Neuron (in vitro differentiated cells): ENCODE measurements at regions not wholly inside any gene's neighbourhood (a gene's known extent, or its start where the extent isn't known, plus 50 kb on each side); places are given as distances from the start of the nearest gene placed in this dataset.
A peak's percentile ranks its signal among the peaks of the same experiment; 100 is the strongest.

Experiments
- H2AFZ ChIP-seq: one replicate; pipeline ENCODE4 v1.6.1; 2013; ENCODE audit warnings: low read depth, mild to moderate bottlenecking, inconsistent platforms, low read length, moderate library complexity
- H3K27me3 ChIP-seq: one replicate; pipeline ENCODE4 v1.6.1; 2013; ENCODE audit warnings: low read length; ENCODE audit not compliant: insufficient read depth
- H3K36me3 ChIP-seq: one replicate; pipeline ENCODE4 v1.6.1; 2013; ENCODE audit warnings: low read length; ENCODE audit not compliant: insufficient read depth
- H3K4me1 ChIP-seq: one replicate; pipeline ENCODE4 v1.6.1; 2013; ENCODE audit warnings: low read length; ENCODE audit not compliant: insufficient read depth
- H3K4me3 ChIP-seq: 2 replicates; pipeline ENCODE4 v1.5.1; 2013; ENCODE audit warnings: mild to moderate bottlenecking, low read length, moderate library complexity
- H3K9me3 ChIP-seq: one replicate; pipeline ENCODE4 v1.6.1; 2013; ENCODE audit warnings: low read length

DNA sequence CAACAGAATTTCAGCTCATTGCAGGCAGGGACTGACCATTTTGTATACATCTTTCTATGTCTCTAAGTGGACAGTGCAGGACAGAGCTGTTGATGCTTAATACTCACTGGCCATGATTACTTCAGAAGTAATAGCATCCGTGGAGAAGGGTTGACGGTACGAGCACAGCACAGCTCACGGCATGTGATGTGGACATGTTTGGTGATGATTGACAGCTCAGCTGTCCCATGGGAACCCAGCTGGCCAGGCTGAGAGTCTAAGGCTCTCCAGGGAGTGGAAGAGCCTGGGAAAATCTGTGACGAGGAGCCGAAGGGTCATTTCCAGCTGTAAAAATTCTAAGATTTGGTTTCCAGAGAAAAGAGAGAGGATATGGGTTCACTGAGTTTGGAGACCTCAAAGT lies 198.2 kb downstream of the SNX19 start:
- H3K4me1 ChIP-seq, result peaks cover 12% of the 10 kb centered on the region
- no peaks in the 10 kb centered on the region for H3K9me3 ChIP-seq
- H2AFZ ChIP-seq, result no peak overlapping the region
- H3K27me3 ChIP-seq, result no peaks in the 10 kb centered on the region
- H3K36me3 ChIP-seq, result no peaks in the 10 kb centered on the region
- H3K4me3 ChIP-seq, result no peak overlapping the region

DNA sequence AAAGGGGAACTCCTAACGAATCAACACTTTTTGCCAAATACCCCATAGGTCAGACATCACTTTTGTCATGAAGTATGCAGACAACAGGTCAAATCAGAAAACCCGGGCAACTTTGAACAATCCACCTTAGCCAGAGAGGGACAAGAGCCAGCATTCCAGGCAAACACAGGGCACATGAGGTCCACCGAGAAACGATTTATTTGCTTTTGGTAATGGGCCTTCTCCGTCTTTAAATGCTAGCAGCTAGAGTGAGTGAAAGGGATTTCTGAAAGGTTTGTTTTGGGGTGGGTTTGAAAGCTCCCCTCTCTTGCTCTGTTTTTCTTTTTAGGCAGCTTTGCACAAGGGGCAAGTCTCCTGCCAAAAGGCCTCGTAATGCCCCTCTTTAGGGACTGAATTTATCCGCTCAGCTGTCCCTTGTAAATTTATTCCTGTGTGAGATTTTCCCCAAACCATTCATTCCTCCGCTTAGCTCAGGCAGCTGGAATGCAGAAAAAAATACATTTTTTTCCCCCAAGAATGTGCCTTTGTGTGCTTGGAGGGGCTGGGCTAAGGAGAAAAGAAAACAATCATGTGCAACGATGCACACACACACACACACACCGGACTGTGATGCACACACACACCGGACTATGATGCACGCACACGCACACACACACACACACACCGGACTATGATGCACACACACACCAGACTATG lies 196.9 kb downstream of the SNX19 start:
- Histone ChIP-seq H3K27me3 (no peaks in the 10 kb centered on the region), H3K36me3 (no peaks in the 10 kb centered on the region), H2AFZ (no peak overlapping the region), H3K4me1 (peaks cover 12% of the 10 kb centered on the region), H3K4me3 (no peak overlapping the region), H3K9me3 (no peaks in the 10 kb centered on the region)

DNA sequence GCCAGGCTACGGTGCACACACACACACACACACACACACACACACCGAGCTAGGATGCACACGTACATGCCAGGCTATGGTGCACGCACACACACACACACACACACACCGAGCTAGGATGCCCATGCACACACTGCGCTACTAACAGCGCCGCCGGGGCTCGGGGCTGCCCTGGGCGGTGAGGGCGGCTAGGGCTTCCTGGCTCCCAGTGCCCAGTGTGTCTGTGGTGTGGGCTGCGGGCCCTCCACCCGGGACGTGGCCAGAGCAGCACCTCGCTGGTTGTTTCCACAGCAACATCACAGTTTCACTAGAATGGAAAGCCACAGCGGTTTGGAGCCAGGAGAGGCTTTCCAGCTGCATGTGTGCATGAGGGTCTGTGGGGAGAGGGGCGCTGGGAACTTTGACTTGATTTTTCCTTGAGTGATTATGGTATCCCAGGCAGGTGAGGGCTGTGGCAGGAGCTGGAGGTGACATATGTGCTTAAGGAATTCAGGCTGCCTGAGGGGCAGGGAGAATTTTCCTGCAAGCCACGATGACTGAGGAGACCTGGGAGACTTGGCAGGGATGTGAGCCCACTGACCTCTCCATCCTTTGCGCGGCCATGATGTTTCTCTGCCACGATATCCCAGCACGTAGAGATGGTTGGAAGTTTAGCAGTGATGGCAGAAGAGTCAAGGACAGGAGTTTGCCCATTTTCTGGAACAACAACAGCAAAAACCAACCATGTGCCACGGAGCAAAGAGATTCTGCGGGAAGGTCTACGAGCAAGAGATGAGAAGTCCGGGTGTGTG lies 195.9 kb downstream of the SNX19 start:
- Histone ChIP-seq H3K4me3 (no peak overlapping the region), H3K36me3 (no peaks in the 10 kb centered on the region), H3K27me3 (no peaks in the 10 kb centered on the region), H3K4me1 (peaks cover 12% of the 10 kb centered on the region), H3K9me3 (no peaks in the 10 kb centered on the region), H2AFZ (no peak overlapping the region)

DNA sequence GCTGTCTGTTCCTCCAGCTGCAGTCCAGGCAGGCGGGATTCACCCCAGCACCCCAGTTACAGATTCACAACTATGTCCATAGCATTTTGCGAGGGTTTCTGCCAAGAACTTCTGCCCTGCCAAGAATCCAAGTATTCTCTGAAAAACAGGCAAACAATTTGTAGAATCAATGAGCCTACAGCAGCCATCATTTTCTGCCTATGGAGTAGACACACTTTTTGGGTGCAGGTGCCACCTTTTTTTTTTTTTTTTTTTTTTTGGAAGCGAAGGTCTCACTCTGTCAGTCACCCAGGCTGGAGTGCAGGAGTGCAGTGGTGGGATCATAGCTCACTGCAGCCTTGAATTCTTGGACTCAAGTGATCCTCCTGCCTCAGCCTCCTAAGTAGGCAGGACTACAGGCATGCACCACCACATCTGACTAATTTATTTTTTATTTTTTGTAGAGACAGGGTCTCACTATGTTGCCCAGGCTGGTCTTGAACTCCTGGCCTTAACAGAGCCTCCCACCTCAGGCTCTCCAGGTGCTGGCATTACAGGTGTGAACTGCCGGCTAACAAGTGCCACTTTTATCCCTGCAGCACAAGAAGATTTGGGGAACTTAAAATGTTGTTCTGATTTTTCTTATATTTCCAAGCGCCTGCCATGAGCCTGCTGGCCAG lies 195.1 kb downstream of the SNX19 start:
- Histone ChIP-seq H3K9me3 (no peaks in the 10 kb centered on the region), H2AFZ (no peak overlapping the region), H3K27me3 (no peaks in the 10 kb centered on the region), H3K4me3 (no peak overlapping the region), H3K4me1 (peaks cover 15% of the 10 kb centered on the region), H3K36me3 (no peaks in the 10 kb centered on the region)

DNA sequence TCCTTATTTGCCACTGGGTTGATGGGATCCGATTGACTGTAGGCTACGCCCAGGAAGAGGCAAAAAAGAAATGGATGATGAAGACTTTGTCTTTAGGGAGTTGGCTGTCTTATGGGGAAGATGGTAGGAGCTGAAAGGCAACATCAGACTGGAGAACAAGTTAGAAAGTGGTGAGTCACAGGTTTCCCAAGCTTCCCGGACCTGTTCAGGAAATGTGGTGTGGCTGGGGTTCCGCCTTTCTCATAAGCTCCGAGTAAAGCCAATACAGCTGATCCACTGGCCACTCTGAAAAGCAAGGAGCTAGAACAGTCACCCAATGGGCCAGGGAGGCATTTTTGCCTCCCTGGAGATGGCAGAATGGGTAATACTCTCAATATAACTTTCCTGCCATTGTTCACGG lies 194.5 kb downstream of the SNX19 start:
- Histone ChIP-seq H3K27me3 (no peaks in the 10 kb centered on the region), H3K9me3 (no peaks in the 10 kb centered on the region), H3K4me1 (peaks cover 21% of the 10 kb centered on the region), H2AFZ (no peak overlapping the region), H3K36me3 (no peaks in the 10 kb centered on the region), H3K4me3 (no peak overlapping the region)

DNA sequence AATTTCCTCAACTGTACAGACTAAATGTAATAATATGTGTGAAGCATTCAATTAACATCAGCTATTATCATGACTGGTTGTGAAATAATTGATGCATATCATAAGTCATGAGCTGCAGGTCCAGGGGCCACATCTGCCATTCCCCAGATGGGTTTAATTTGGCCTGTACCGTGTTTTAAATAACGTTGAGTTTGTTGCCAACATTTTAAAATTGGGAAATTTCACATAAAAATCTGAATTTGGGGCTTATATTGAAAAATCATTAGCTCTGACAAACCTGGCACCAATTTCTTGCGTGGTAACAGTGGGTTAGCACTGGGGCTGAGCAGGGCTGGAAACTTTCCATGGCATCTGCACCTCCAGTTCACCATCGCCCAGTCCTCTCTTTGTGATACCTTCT lies 193.9 kb downstream of the SNX19 start:
- Histone ChIP-seq H2AFZ (no peak overlapping the region), H3K4me3 (no peak overlapping the region), H3K4me1 (peaks cover 21% of the 10 kb centered on the region), H3K9me3 (no peaks in the 10 kb centered on the region), H3K27me3 (no peaks in the 10 kb centered on the region), H3K36me3 (no peaks in the 10 kb centered on the region)

DNA sequence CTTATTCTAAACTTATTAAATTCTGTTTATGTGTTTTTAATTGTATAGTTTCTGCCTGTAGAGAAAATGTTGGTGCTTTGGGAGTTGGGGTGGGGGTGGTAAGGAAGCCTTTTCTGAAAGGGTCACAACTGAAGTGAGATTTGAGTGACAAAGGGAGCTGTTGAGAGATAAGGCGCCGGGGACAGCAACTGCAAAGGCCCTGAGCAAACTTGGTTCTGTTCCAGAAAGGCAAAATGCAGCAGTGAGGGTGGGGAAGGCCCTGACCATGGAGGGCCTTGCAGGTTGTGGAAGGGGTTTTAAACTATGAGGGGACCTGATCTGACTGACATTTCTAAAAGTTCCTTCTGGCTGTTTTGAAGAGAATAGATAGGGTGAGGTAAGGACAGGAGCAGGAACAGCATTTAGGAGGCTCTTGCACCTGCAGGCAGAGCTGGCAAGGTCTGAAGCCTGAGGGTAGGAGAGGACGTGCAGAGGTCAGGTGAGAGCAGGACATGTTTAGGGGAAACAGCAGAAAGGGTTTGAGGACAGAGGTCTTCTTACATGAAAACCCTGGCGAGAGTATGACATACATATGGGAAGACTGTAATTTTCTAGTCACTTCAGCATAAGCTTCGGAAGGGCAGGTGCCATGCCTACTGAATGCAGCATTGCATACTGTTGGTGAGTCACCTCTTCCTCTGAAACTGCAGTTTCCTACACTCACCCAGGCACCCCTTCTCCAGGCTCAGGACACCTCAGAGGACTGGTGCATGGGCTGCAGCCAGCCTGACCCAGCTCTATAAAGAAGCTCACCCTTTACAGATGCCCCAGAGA lies 190.7 kb downstream of the SNX19 start:
- no peaks in the 10 kb centered on the region for H3K27me3 ChIP-seq
- peaks cover 9% of the 10 kb centered on the region for H3K4me1 ChIP-seq
- no peak overlapping the region for H3K4me3 ChIP-seq

DNA sequence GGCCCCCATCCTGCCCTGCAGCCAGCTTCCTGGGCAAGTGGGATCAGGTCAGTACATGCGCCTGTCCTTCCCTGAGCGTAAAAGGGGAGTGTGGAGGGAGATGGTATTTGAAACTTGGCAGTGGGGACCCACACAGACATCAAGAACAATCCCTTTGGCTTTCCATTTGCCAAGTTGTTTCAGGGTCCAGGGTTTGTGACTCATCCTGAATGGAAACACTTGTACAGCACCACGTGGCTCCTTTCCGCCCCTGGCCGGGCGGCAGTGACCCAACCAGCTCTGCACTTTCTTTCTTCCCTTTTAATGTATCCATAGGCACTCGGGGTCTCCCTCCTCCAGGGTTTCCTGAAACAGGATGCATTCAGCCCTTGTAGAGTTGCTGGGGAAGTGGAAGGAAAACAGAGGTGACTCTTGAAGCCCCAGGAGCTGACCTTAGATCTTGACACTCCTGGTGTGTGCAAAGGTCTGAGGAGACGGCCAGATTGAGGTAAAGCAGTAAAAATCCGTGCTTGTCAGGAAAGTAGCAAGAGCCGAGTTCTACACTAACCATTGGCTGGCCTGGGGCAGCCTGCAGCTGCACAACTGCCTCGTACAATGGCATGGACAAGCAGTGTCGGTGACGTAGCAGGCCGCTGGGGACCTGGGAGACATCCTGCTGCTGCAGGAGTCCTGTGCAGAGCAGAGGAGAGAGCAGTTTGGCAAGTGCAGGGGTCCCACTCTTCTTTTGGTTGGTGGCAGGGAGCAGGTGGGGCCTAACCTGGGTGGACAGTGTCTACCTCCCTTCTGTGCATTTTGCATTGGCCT lies 189.8 kb downstream of the SNX19 start:
- Histone ChIP-seq H3K36me3 (no peaks in the 10 kb centered on the region), H3K27me3 (no peaks in the 10 kb centered on the region), H3K9me3 (no peaks in the 10 kb centered on the region), H3K4me3 (no peak overlapping the region), H2AFZ (peak overlapping the region; percentile 4), H3K4me1 (peaks cover 9% of the 10 kb centered on the region)

More for the DNA sequence above, 190.7 kb downstream of the SNX19 start:
- Histone ChIP-seq H2AFZ (peak overlapping the region; percentile 4), H3K36me3 (no peaks in the 10 kb centered on the region), H3K9me3 (no peaks in the 10 kb centered on the region)

DNA sequence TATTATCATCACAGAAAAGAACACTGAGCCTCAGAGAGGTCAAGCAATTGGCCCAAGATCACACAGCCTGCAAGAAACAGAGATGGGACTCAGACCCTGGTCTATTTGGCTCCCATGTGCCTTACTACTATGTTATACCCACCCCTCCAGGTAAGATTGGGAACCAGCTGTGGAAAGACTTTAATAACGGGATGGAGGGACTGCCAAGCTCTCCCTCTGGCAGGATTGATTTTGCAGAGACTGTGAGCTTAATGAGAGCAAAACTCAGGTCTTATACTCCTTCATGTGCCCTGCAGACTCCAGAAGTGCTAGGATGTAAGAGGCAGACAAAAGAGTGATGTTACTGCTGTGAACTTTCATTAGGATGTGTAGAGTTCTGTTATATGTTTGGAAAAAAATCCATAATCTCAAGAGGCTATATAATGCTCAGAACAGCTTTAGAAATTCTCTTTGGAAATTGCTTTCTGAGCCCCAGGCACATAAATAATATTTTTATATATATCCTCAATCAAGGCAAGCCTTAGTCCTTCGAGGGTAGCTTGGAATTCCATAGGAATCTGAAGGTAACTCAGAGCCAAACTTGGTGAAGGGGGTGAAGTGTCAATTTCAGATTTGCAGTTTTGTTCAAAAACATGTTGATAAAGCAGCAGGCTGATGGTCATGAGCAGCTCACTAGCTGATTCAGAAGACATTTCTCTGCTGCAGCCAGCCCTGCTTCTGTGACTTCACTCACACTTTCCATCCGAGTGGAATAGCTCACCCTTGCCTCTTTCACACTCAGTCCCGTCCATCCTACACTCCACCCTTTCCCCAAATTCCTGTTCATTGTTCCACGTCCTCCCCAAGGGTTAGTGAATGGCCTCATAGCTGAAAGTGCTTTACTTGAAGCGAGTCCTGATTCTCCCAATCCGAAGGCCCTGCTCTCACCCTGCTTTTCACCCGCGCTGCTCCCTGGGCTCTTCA lies 188.8 kb downstream of the SNX19 start:
- Histone ChIP-seq H3K4me3 (no peak overlapping the region), H3K4me1 (peaks cover 9% of the 10 kb centered on the region), H3K36me3 (no peaks in the 10 kb centered on the region), H3K9me3 (no peaks in the 10 kb centered on the region), H3K27me3 (no peaks in the 10 kb centered on the region), H2AFZ (no peak overlapping the region)

DNA sequence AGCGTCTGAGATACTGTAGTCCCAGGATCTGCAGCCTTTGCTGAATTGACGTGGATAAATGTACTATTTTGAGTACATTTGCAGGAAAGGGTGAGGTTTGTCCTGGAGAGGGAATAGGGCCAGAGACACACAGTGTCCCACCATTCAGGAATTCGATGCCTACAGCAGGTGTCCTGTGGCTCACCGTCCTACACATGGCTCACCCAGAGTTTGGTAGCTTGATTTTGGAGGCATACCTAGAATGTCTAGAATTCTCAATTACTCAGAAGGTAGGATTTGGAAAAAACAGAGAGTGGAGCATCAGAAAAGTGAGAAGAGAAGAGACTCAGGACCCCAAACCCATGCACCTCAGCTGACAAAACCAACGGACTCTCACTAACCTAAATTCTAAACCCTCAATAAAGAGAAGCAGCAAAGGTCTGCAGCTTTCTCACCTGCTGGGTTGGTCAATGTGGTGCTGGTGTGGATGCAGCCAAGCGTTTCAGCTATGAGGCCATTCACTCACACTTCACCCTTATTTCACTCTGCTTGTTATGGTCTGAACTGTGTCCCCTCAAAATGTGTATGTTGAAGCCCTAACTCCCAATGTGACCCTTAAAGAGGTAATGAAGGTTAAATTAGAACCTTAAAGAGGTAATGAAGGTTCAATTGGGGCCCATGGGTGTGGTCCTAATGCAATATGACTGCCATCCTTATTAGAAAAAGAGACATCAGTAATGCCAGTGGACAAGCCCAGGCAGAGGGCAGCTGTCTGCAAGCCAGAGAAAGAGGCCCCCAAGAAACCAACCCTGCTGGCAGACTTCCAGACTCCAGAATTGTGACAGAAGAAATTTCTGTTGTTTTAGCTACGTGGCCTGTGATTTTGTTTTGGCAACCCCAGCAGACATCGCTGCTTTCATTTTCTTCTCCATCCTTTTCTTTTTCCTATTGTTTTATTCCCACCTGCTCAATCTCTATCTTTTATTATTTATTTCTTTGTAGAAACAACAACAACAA lies 187.8 kb downstream of the SNX19 start:
- peaks cover 9% of the 10 kb centered on the region for H3K4me1 ChIP-seq
- H3K9me3 ChIP-seq, result no peaks in the 10 kb centered on the region
- H3K27me3 ChIP-seq, result no peaks in the 10 kb centered on the region
- H3K36me3 ChIP-seq, result no peaks in the 10 kb centered on the region
- H2AFZ ChIP-seq, result no peak overlapping the region
- H3K4me3 ChIP-seq, result no peak overlapping the region

DNA sequence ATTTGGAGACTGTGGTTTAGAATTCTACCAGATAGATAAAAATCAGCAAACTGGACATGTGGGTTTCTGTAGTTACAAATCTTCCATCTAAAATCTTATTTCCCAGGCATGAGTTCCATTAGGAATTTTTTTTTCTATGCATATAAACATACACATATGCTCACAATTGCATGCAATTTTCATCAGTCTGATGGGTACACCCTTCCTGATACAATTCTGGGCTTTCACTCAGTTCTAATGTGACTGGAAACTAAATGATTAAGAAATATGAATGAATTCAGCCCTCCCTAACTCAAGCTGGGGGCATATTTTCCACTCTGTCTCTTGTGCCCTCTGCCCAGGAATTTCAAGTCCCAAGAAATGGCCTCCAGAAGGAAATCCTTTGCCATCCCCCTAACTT lies 187.1 kb downstream of the SNX19 start:
- Histone ChIP-seq H3K9me3 (no peaks in the 10 kb centered on the region), H3K4me1 (peaks cover 9% of the 10 kb centered on the region), H3K27me3 (no peaks in the 10 kb centered on the region), H2AFZ (no peak overlapping the region), H3K36me3 (no peaks in the 10 kb centered on the region), H3K4me3 (no peak overlapping the region)
